Spleen (tissue), 7 donors: ENCODE measurements at regions not wholly inside any gene's neighbourhood (a gene's known extent, or its start where the extent isn't known, plus 50 kb on each side); places are given as distances from the start of the nearest gene placed in this dataset.

Source experiments
- CTCF ChIP-seq, 11 experiments: fragments of 200-600 bp in 7 of 11; fragments of 450-650 bp in 4 of 11; sonication (generic) in 4 of 11; IDR thresholded peaks in 8 of 11; conservative IDR thresholded peaks in 3 of 11; 1 replicate in 7 of 11; 2 replicates in 4 of 11; pipeline versions ENCODE4 v1.4.0 to v1.8.0; 2016 to 2021; ENCODE audit warnings: antibody characterized with exemption in 11 of 11, inconsistent platforms in 4 of 11, mild to moderate bottlenecking in 1 of 11
- POLR2A ChIP-seq, 3 donors: fragments of 450-650 bp; IDR thresholded peaks; one replicate each; pipeline ENCODE4 v1.5.1; 2017; ENCODE audit warnings: antibody characterized with exemption in 3 of 3, mild to moderate bottlenecking in 1 of 3
- POLR2AphosphoS5 ChIP-seq, 3 donors: sonication (generic); formaldehyde crosslinking; IDR thresholded peaks; one replicate each; pipeline ENCODE4 v1.5.1; 2017; ENCODE audit warnings: antibody characterized with exemption in 3 of 3
- donor health status: DM: no; HTN: no; CAD: no; lungs with moderate emphysema.
- donor health status: DM: no; HTN: no; CAD: no.
- donor health status: DM: no; HTN: no; CAD: no.

DNA sequence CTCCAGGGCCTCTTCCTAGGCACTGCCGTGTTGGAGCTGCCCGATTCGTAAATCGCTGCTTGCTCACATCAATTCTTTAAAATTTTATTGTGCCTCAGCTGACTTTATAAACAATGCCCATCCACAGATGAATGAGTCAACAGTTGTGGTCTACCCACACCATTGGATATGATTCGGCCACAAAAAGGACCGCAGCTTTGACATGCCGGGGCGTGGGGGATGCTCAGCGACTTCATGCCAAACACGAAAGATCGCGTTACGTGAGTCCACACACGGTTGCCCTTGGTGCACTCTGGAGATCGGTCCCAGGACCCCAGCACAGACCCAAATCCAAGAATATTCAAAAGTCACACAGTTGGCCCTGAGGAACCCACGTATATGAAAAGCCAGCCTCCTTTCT is 195.7 kb downstream of the CTTN start:
- TF ChIP-seq POLR2AphosphoS5 (IDR thresholded peaks at IDR 0.05) (no peak), CTCF (IDR thresholded peaks at IDR 0.05 in 8 of 11, conservative IDR thresholded peaks at IDR 0.05 in 3 of 11) (no peak), POLR2A (IDR thresholded peaks at IDR 0.05) (no peak)
